NB4 (cell line): ENCODE measurements at regions not wholly inside any gene's neighbourhood (a gene's known extent, or its start where the extent isn't known, plus 50 kb on each side); places are given as distances from the start of the nearest gene placed in this dataset.

Experiments
- DNase-seq: peaks from one replicate; pipeline ENCODE4 v3.0.0; 2010; ENCODE audit warnings: low read depth
- H3K4me3 ChIP-seq: one replicate; pipeline ENCODE4 v1.5.1; 2011; ENCODE audit warnings: mild to moderate bottlenecking, low read depth, low read length, moderate library complexity
- MYC ChIP-seq: IDR thresholded peaks from 2 replicates; pipeline ENCODE4 v1.6.1; 2011; ENCODE audit warnings: low read depth, low read length
- POLR2A ChIP-seq: IDR thresholded peaks from 2 replicates; pipeline ENCODE4 v1.6.1; 2011; ENCODE audit warnings: mild to moderate bottlenecking; ENCODE audit not compliant: insufficient read length; ENCODE audit errors: extremely low read depth
- TF ChIP-seq, protein P1 (sequence below): IDR thresholded peaks from 2 replicates; pipeline ENCODE4 v1.6.1; 2011; ENCODE audit warnings: low read depth, low read length
- TF ChIP-seq, protein P2 (sequence below): IDR thresholded peaks from one replicate; pipeline ENCODE4 v1.5.1; 2012; ENCODE audit warnings: low read depth, low read length

DNA sequence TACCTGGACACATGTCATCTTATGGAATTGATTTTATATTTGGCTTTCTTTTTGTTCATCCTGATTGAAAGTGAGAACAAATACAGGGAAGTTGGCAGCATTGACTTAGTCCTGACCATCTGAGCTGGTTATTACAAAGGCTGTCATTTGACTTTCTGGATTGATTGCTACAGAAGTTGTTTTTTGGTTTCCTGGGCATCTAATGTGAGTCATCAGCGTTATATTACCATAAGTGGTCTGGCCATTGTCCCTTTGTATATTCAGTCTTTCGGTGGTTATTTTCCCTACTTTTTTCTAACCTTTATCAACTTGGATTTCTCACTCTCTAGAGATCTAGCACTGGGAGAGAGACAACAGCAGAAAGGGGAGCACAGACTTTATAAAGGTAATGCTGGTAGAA, 1646.5 kb downstream of the MRPL39 start:
- no peak for TF ChIP-seq MYC
- TF ChIP-seq, protein P1, sequence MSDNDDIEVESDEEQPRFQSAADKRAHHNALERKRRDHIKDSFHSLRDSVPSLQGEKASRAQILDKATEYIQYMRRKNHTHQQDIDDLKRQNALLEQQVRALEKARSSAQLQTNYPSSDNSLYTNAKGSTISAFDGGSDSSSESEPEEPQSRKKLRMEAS, result no peak
- no peak for TF ChIP-seq POLR2A
- TF ChIP-seq, protein P2, sequence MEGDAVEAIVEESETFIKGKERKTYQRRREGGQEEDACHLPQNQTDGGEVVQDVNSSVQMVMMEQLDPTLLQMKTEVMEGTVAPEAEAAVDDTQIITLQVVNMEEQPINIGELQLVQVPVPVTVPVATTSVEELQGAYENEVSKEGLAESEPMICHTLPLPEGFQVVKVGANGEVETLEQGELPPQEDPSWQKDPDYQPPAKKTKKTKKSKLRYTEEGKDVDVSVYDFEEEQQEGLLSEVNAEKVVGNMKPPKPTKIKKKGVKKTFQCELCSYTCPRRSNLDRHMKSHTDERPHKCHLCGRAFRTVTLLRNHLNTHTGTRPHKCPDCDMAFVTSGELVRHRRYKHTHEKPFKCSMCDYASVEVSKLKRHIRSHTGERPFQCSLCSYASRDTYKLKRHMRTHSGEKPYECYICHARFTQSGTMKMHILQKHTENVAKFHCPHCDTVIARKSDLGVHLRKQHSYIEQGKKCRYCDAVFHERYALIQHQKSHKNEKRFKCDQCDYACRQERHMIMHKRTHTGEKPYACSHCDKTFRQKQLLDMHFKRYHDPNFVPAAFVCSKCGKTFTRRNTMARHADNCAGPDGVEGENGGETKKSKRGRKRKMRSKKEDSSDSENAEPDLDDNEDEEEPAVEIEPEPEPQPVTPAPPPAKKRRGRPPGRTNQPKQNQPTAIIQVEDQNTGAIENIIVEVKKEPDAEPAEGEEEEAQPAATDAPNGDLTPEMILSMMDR, result no peak
- no peak overlapping the region for H3K4me3 ChIP-seq
- no peak for DNase-seq

DNA sequence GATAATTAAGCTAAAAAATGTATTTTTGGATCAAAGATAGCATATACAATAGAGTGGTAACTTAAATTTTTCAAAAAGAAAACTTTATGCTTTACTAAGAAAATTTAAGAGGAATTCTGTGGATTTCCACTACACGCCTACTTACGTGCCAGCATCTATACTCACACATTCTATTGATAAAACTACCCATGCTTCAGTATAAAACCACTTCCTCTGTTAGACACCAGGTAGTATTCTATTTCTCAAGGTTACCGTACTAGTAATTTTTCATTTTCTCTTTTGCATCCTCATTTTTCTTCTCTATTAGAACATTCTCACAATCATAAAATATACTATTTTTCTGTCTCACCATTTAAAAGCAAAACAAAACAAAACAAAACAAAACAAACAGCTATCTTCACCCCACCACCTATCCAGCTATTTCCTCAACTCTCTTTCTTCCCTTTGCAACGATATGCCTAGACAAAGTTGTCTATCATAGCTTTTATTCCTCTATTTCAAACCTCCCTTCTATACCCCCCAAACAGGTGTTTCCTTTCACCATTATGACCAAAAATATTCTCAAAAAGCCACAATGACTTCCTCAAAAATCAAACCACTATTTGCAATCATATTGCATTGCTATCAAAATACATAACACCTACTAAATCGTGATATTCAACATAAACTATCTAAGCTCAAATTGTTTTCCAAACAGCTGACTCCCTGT, 1652.0 kb downstream of the MRPL39 start:
- no peak overlapping the region for H3K4me3 ChIP-seq
- TF ChIP-seq MYC (no peak), POLR2A (no peak)
- TF ChIP-seq, protein P2, result no peak
- TF ChIP-seq, protein P1, result no peak
- no peak for DNase-seq

DNA sequence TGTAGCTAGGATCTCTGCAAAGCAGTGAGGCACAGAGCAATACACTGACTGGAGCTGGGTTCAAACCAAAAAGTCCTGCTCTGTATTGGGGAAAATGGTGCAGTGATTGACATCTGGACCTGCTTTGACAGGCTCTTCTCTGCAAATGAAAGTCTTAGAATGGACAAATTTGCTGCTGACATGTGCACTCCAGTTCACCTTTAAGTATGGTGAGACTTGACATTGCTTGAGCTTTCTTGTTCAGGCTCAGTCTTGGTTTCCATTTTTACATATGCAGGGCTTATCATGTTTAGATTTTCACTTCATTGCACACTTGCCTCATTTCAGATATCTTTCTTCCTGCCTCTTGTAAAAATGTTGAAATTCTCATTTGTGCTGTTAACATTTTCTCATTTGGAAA, 1655.0 kb downstream of the MRPL39 start:
- no peak overlapping the region for H3K4me3 ChIP-seq
- DNase-seq, result no peak
- TF ChIP-seq, protein P1, result no peak
- TF ChIP-seq, protein P2, result no peak
- TF ChIP-seq POLR2A (no peak), MYC (no peak)

DNA sequence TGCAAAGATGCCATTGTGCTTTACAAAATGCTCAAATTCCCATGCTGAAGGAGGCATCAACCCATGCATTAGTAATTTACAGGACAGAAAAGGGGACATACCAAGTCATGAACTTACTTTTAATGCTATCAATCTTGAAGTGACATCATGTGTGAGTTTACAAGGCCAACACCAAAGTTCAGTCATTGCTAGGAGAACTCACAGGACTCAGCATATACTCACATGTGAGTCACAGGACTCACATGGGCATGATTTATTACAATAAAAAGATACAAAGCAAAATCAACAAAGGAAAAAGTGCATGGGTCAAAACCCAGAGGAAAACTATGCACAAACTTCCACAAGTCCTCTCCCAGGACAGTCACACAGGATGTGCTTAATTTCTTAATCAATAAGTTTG, 1656.0 kb downstream of the MRPL39 start:
- no peak overlapping the region for H3K4me3 ChIP-seq
- DNase-seq, result no peak
- no peak for TF ChIP-seq MYC
- TF ChIP-seq, protein P2, result no peak

DNA sequence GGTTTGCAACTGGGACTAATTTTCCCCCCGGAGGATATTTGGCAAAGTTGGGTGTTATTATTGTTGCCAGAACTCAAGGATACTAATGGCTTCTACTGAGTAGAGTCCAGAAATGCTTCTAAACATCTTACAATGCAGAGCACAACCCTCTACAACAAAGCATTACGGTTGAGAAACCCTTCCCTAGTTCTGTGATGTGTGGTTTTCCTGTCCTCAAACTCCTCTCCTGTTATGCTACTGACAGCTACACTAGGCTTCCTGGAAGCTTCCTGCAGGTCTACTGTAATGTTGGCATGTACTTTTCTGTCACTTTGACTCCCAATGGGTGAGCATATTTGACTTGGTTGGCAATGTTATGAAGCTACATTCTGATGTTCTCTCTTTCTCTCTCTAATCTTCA, 1656.9 kb downstream of the MRPL39 start:
- TF ChIP-seq, protein P1, result no peak
- TF ChIP-seq POLR2A (no peak), MYC (no peak)
- TF ChIP-seq, protein P2, result no peak
- no peak for DNase-seq
- no peak overlapping the region for H3K4me3 ChIP-seq

DNA sequence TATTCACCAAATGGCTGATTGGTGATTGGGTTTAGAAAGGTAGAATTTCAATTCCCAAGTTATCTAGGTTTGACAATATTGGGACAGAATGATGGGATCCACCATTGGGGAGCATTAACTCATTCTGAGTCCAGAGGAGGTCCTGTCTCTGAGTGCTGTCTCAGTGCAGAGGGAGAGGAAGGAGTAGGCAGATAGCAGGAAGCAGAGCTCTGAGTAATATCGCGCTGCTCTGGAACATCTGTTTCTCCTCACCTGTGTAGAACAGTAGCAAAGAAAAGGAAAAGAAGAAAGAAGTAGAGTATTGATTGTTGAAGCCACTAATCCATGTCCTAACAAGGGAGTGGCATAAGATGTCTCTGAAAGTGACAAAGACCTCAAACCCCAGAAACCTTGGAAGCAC, 1657.8 kb downstream of the MRPL39 start:
- no peak for DNase-seq
- no peak for TF ChIP-seq POLR2A
- TF ChIP-seq, protein P1, result no peak
- no peak for TF ChIP-seq MYC
- TF ChIP-seq, protein P2, result no peak
- H3K4me3 ChIP-seq, result no peak overlapping the region
